Loucy (cell line): ENCODE measurements at regions not wholly inside any gene's neighbourhood (a gene's known extent, or its start where the extent isn't known, plus 50 kb on each side); places are given as distances from the start of the nearest gene placed in this dataset.

Source experiments
- H2AFZ ChIP-seq: fragments of 200-600 bp; sonication (generic); 2 replicates; pipeline ENCODE4 v1.6.0; 2016; ENCODE audit warnings: antibody characterized with exemption, mild to moderate bottlenecking, low read length, moderate library complexity
- H3F3A ChIP-seq: fragments of 200-600 bp; 2 replicates; pipeline ENCODE4 v1.6.0; 2016; ENCODE audit warnings: antibody characterized with exemption, low read depth, mild to moderate bottlenecking
- H3K27me3 ChIP-seq: fragments of 200-600 bp; sonication (generic); 2 replicates; pipeline ENCODE4 v1.6.1; 2014; ENCODE audit warnings: low read length, mild to moderate bottlenecking; ENCODE audit not compliant: insufficient read depth, poor library complexity, severe bottlenecking
- H3K36me3 ChIP-seq: fragments of 200-600 bp; sonication (generic); 2 replicates; pipeline ENCODE4 v1.6.1; 2016; ENCODE audit warnings: low read length; ENCODE audit not compliant: insufficient read depth
- H3K4me1 ChIP-seq: fragments of 200-600 bp; sonication (generic); 2 replicates; pipeline ENCODE4 v1.5.1; 2014; ENCODE audit warnings: low read length, mild to moderate bottlenecking; ENCODE audit not compliant: insufficient read depth, poor library complexity, severe bottlenecking
- H3K4me2 ChIP-seq: fragments of 200-600 bp; sonication (generic); 2 replicates; pipeline ENCODE4 v1.6.0; 2014; ENCODE audit warnings: antibody characterized with exemption, low read length, low read depth, mild to moderate bottlenecking; ENCODE audit not compliant: poor library complexity, severe bottlenecking
- H3K4me3 ChIP-seq: fragments of 200-600 bp; sonication (generic); 2 replicates; pipeline ENCODE4 v1.5.1; 2014; ENCODE audit warnings: low read length, mild to moderate bottlenecking, mixed read lengths; ENCODE audit not compliant: poor library complexity, severe bottlenecking
- H3K79me2 ChIP-seq: fragments of 200-600 bp; sonication (generic); 2 replicates; pipeline ENCODE4 v1.6.1; 2014; ENCODE audit warnings: low read length; ENCODE audit not compliant: insufficient read depth
- H3K9ac ChIP-seq: fragments of 200-600 bp; sonication (generic); 2 replicates; pipeline ENCODE4 v1.6.0; 2014; ENCODE audit warnings: mild to moderate bottlenecking, low read depth, low read length, moderate library complexity; ENCODE audit not compliant: poor library complexity, severe bottlenecking
- H3K9me2 ChIP-seq: fragments of 200-600 bp; sonication (generic); replicated peaks from 2 replicates; pipeline ENCODE4 v1.6.1; 2016; ENCODE audit warnings: low read depth, low read length, mixed read lengths
- H3K9me3 ChIP-seq: fragments of 200-600 bp; sonication (generic); 2 replicates; pipeline ENCODE4 v1.6.1; 2014; ENCODE audit warnings: mild to moderate bottlenecking, antibody characterized with exemption, low read length, low read depth; ENCODE audit not compliant: insufficient read depth
- H4K20me1 ChIP-seq: fragments of 200-600 bp; sonication (generic); 2 replicates; pipeline ENCODE4 v1.6.0; 2014; ENCODE audit warnings: antibody characterized with exemption, low read length, mild to moderate bottlenecking; ENCODE audit not compliant: insufficient read depth, poor library complexity, severe bottlenecking
- CTCF ChIP-seq: fragments of 200-600 bp; sonication (generic); conservative IDR thresholded peaks from 2 replicates; pipeline ENCODE4 v1.5.1; 2014; ENCODE audit warnings: mild to moderate bottlenecking, antibody characterized with exemption, low read length
- EZH2phosphoT487 ChIP-seq: fragments of 200-600 bp; IDR thresholded peaks from 2 replicates; pipeline ENCODE4 v1.6.1; 2018; ENCODE audit warnings: antibody characterized with exemption, mild to moderate bottlenecking, moderate library complexity, borderline replicate concordance

- no peaks in the 10 kb centered on the region for H3K9me3 ChIP-seq
- TF ChIP-seq EZH2phosphoT487 (no peak), CTCF (no peak)
- no peak overlapping the region for H3K4me3 ChIP-seq
- no peak overlapping the region for H3K9ac ChIP-seq
- H3K4me1 ChIP-seq: no peaks in the 10 kb centered on the region
- H3K4me2 ChIP-seq: no peak overlapping the region
- H3K36me3 ChIP-seq: no peaks in the 10 kb centered on the region
- no peaks in the 10 kb centered on the region for H3F3A ChIP-seq
- H2AFZ ChIP-seq: no peak overlapping the region
- H3K79me2 ChIP-seq: no peaks in the 10 kb centered on the region
- H4K20me1 ChIP-seq: no peaks in the 10 kb centered on the region
- H3K27me3 ChIP-seq: no peaks in the 10 kb centered on the region
- no peaks in the 10 kb centered on the region for H3K9me2 ChIP-seq
Measured at GRCh38 chr9:129263836-129264235, 85.8 kb upstream of the IER5L start.

- Histone ChIP-seq H4K20me1 (no peaks in the 10 kb centered on the region), H3K4me1 (no peaks in the 10 kb centered on the region)
- TF ChIP-seq EZH2phosphoT487 (no peak), CTCF (no peak)
Measured at GRCh38 chr9:129262261-129262660, 84.2 kb upstream of the IER5L start.

GRCh38 chr9:129259375-129259774 lies 81.3 kb upstream of the IER5L start:
- Histone ChIP-seq H4K20me1 (no peaks in the 10 kb centered on the region), H3K4me2 (no peak overlapping the region), H3K27me3 (no peaks in the 10 kb centered on the region), H3K9me2 (no peaks in the 10 kb centered on the region), H3K9me3 (no peaks in the 10 kb centered on the region), H3K4me3 (no peak overlapping the region), H3K4me1 (no peaks in the 10 kb centered on the region), H3K9ac (no peak overlapping the region), H3F3A (no peaks in the 10 kb centered on the region), H2AFZ (no peak overlapping the region), H3K79me2 (no peaks in the 10 kb centered on the region), H3K36me3 (no peaks in the 10 kb centered on the region)
- TF ChIP-seq EZH2phosphoT487: no peak
- TF ChIP-seq CTCF: no peak

More at GRCh38 chr9:129262261-129262660, 84.2 kb upstream of the IER5L start:
- H3K27me3 ChIP-seq: no peaks in the 10 kb centered on the region
- no peaks in the 10 kb centered on the region for H3K36me3 ChIP-seq
- H2AFZ ChIP-seq: no peak overlapping the region
- no peak overlapping the region for H3K9ac ChIP-seq
- H3K4me3 ChIP-seq: no peak overlapping the region
- no peaks in the 10 kb centered on the region for H3K9me2 ChIP-seq
- no peaks in the 10 kb centered on the region for H3K79me2 ChIP-seq
- H3K4me2 ChIP-seq: no peak overlapping the region
- no peaks in the 10 kb centered on the region for H3K9me3 ChIP-seq
- H3F3A ChIP-seq: no peaks in the 10 kb centered on the region
